ENCODE measurements at regions not wholly inside any gene's neighbourhood (a gene's known extent, or its start where the extent isn't known, plus 50 kb on each side); places are given as distances from the start of the nearest gene placed in this dataset.

- no peak for ATAC-seq
- no peaks in the 10 kb centered on the region for H3K36me3 ChIP-seq (ENCODE audit: control insufficient read depth, insufficient read depth, low read length)
- in situ Hi-C loops (cut with HindIII; ENCODE audit: low pct_unique_long_range_greater_than_20kb, low sequenced_read_pairs) = no loop called here
- no peak overlapping the region for H3K4me3 ChIP-seq (ENCODE audit: low read depth in 2 of 2, low read length in 2 of 2)
- intact Hi-C loops (cut with micrococcal nuclease; ENCODE audit: unreplicated experiment) = no loop called here
- no peak overlapping the region for H3K27ac ChIP-seq (ENCODE audit: low read length)
- CTCF ChIA-PET = no interaction called here
- no peak for DNase-seq (ENCODE audit: low read depth, low spot score)
- H3K4me1 ChIP-seq (ENCODE audit: control insufficient read depth, insufficient read depth, low read length) = no peaks in the 10 kb centered on the region
- TF ChIP-seq, protein P1, sequence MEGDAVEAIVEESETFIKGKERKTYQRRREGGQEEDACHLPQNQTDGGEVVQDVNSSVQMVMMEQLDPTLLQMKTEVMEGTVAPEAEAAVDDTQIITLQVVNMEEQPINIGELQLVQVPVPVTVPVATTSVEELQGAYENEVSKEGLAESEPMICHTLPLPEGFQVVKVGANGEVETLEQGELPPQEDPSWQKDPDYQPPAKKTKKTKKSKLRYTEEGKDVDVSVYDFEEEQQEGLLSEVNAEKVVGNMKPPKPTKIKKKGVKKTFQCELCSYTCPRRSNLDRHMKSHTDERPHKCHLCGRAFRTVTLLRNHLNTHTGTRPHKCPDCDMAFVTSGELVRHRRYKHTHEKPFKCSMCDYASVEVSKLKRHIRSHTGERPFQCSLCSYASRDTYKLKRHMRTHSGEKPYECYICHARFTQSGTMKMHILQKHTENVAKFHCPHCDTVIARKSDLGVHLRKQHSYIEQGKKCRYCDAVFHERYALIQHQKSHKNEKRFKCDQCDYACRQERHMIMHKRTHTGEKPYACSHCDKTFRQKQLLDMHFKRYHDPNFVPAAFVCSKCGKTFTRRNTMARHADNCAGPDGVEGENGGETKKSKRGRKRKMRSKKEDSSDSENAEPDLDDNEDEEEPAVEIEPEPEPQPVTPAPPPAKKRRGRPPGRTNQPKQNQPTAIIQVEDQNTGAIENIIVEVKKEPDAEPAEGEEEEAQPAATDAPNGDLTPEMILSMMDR (IDR thresholded peaks at IDR 0.05) = no peak
- TF ChIP-seq SIN3A (IDR thresholded peaks at IDR 0.05; ENCODE audit: borderline replicate concordance, insufficient read depth, low read depth, low read length) (no peak), REST (IDR thresholded peaks at IDR 0.05; ENCODE audit: insufficient read depth in 1 of 2, low read depth in 2 of 2, low read length in 1 of 2) (no peak), POLR2AphosphoS5 (IDR thresholded peaks at IDR 0.05; ENCODE audit: low read depth, low read length) (no peak), TCF7L2 (IDR thresholded peaks at IDR 0.05; ENCODE audit: low read depth, low read length) (no peak)
- H3K9me3 ChIP-seq (ENCODE audit: control insufficient read depth, insufficient read depth, low read depth, low read length) = no peaks in the 10 kb centered on the region
- POLR2A ChIA-PET = no interaction called here
- no peaks in the 10 kb centered on the region for H3K27me3 ChIP-seq (ENCODE audit: control insufficient read depth, insufficient read depth, low read length)
- no TSS peak for BruUV-seq (replicated peaks)
Observed at GRCh38 chr10:90464329-90464728, 393.5 kb downstream of the HTR7 start.

DNA sequence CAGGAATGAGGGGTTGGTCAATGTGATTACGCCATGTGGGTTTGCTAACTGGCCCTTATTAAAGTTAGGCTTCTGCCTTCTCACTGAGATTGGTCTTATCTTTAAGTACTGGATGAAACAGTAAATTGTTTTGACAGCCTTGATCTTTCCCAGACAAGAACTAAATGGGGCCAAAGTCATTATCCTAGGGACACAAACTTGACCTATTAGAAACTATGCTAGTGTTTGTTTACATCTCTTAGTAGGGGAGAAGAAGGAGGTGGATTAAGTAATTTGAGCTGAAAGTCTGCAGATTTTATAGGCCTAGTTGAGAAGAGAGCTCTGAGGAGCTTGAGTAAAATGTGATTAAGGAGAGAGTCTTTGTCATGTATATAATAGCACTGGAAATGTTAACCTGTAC is 386.9 kb downstream of the HTR7 start:
- no peak for TF ChIP-seq POLR2AphosphoS5 (IDR thresholded peaks at IDR 0.05; ENCODE audit: low read depth, low read length)
- no peak for TF ChIP-seq SIN3A (IDR thresholded peaks at IDR 0.05; ENCODE audit: borderline replicate concordance, insufficient read depth, low read depth, low read length)
- no peak for TF ChIP-seq TCF7L2 (IDR thresholded peaks at IDR 0.05; ENCODE audit: low read depth, low read length)
- TF ChIP-seq REST (IDR thresholded peaks at IDR 0.05; ENCODE audit: insufficient read depth in 1 of 2, low read depth in 2 of 2, low read length in 1 of 2) = no peak
- TF ChIP-seq, protein P1 (IDR thresholded peaks at IDR 0.05) = no peak
- no peak overlapping the region for H3K4me3 ChIP-seq (ENCODE audit: low read depth in 2 of 2, low read length in 2 of 2)
- no TSS peak for BruUV-seq (replicated peaks)
- intact Hi-C loops (cut with micrococcal nuclease; ENCODE audit: unreplicated experiment) = no loop called here
- H3K27me3 ChIP-seq (ENCODE audit: control insufficient read depth, insufficient read depth, low read length) = no peaks in the 10 kb centered on the region
- no peaks in the 10 kb centered on the region for H3K4me1 ChIP-seq (ENCODE audit: control insufficient read depth, insufficient read depth, low read length)
- in situ Hi-C loops (cut with HindIII; ENCODE audit: low pct_unique_long_range_greater_than_20kb, low sequenced_read_pairs) = no loop called here
- ChIA-PET CTCF (no interaction called here), POLR2A (no interaction called here)
- no peak for ATAC-seq
- H3K27ac ChIP-seq (ENCODE audit: low read length) = no peak overlapping the region
- H3K36me3 ChIP-seq (ENCODE audit: control insufficient read depth, insufficient read depth, low read length) = no peaks in the 10 kb centered on the region
- no peak for DNase-seq (ENCODE audit: low read depth, low spot score)
- H3K9me3 ChIP-seq (ENCODE audit: control insufficient read depth, insufficient read depth, low read depth, low read length) = no peaks in the 10 kb centered on the region

Measured in Panc1 (cell line).